HG03460 (cell line): ENCODE measurements at regions not wholly inside any gene's neighbourhood (a gene's known extent, or its start where the extent isn't known, plus 50 kb on each side); places are given as distances from the start of the nearest gene placed in this dataset.
"Not testable (repeated sequence)": the region's sequence is repeated elsewhere in the genome, so short reads cannot be mapped to it uniquely, and the experiment has no call there.

ENCODE experiments used
- ATAC-seq: cut with Tn5 transposase; IDR thresholded peaks from one replicate; pipeline ENCODE4 v1.9.1; 2021; ENCODE audit not compliant: unreplicated experiment

DNA sequence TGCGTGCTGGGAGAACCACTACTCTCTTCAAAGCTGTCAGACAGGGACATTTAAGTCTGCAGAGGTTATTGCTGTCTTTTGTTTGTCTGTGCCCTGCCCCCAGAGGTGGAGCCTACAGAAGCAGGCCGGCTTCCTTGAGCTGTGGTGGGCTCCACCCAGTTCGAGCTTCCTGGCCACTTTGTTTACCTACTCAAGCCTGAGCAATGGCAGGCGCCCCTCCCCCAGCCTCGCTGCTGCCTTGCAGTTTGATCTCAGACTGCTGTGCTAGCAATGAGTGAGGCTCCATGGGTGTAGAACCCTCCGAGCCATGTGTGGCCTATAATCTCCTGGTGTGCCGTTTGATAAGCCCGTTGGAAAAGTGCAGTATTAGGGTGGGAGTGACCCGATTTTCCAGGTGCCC is 542.5 kb upstream of the KLF4 start:
- not testable (repeated sequence) for ATAC-seq

DNA sequence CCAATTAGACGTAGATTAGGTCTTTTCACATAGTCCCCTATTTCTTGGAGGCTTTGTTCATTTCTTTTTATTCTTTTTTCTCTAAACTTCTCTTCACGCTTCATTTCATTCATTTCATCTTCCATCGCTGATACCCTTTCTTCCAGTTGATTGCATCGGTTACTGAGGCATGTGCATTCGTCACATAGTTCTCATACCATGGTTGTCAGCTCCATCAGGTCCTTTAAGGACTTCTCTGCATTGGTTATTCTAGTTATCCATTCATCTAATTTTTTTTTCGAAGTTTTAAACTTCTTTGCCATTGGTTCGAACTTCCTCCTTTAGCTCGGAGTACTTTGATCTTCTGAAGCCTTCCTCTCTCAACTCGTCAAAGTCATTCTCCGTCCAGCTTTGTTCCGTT is 541.7 kb upstream of the KLF4 start:
- not testable (repeated sequence) for ATAC-seq

DNA sequence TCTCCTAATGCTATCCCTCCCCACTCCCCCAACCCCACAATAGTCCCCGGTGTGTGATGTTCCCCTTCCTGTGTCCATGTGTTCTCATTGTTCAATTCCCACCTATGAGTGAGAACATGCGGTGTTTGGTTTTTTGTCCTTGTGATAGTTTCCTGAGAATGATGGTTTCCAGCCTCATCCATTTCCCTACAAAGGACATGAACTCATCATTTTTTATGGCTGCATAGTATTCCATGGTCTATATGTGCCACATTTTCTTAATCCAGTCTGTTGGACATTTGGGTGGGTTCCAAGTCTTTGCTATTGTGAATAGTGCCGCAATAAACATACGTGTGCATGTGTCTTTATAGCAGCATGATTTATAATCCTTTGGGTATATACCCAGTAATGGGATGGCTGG is 537.1 kb upstream of the KLF4 start:
- not testable (repeated sequence) for ATAC-seq

DNA sequence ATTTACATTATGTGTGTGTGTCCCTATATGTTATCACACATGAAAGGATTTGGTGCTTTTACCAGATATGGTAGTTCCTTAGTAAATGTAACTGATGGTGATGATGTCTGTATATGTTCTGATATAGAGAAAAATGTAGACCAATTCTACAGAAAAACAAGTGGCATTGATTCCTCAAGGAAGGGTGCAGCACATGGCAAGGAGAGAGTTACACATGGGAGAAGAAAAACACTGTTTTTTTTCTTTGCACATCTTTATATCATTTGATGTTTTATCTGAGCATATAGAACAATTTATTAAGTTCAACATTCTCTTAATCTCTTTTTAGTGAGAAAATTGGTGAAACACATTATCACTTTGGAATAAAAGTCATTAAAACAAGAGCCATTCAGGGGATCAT is 535.0 kb upstream of the KLF4 start:
- ATAC-seq = no peak

DNA sequence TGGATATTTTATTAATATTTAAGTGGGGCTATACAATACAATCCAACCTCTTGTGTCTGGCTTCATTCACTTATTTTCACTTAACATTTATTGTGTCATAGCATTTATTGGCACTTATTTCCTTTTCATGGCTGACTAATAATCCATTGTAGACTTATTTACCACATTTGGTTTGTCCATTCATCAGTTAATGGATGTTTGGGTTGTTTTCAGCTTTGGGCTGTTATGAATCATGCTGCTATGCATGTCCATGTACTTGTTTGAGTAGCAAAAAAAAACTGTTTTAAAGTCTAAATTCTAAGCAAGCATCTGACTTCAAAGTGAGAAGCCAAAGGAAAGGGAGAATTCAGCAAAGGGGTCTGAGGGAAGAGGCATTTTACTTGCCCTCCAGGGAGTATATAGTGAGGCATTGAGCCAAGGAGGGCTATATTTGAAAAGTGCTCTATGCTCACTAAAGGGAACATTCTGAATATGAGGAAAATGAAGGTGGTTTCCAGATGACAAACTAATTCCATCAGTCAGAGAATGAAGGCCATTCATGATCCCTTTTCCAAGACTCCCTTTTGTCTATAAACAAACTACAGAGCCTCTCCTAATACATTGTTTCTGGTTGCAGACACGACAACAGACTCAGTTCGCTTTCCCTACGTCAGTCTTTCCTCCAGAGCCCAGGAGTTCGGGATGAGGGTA is 532.8 kb upstream of the KLF4 start:
- ATAC-seq = no peak

DNA sequence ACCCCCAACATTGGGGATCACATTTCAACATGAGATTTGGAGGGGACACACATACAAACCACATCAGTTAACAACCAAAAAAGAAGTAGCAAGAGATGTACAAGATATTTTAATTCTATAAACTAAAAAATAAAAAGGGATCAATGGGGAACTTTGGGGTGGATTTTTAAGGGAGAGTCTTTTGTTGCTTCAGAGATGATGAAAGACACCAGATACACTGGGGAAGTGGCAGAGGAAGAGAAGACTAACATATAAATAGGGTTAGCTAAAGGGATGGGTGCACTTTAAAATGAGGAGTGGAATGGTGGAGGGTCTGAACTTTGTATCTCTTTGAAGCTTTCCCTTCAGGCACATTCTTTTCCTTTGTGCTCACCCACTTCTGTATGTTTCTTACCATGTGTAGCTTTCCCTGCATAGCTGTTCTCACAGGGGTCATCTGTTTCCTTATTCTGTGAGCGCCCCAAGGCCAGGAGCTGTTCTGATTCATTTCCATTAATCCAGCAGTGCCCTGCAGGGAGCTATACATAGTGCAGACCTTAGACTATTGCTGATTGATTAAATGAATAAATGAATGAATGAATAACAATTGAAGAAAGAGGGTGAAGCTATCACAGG is 531.6 kb upstream of the KLF4 start:
- no peak for ATAC-seq

DNA sequence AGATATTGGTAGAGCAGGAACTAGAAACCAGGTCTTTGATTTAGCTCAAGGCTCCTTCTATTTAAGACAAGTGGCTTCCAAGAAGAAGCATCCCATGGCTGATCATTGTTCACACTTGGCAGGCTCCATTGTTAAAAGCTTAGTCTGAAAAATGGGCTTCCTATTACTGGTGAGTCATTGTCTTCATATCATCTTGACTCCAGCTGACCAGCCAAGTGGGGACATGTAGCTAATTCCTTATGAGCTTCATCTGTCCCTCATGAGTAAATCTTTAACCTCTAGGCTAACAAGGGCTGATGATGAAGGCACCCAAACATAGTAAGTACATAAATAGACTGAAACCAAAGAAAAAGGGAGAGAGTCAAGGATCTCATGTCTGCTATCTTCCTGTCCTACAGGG is 530.3 kb upstream of the KLF4 start:
- ATAC-seq = no peak

DNA sequence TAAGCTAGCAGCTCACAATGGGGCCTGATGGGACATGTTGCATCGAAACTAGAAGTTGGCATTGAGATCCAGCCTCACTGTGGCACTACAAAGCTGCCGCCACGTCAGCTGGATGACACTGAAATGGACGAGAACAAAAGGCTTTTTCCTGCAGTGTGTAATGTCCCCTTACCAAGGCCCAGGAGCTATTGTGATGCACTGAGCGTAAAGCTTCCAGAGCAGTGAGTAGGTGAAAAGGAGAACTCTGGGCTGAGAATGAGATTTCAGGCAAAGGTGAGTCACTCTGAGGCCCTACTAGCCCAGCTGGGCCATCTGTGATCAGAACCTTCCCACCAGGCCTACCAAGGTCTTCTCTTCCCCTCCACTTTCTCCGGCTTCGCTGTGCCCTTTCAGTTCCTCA is 528.1 kb upstream of the KLF4 start:
- no peak for ATAC-seq

DNA sequence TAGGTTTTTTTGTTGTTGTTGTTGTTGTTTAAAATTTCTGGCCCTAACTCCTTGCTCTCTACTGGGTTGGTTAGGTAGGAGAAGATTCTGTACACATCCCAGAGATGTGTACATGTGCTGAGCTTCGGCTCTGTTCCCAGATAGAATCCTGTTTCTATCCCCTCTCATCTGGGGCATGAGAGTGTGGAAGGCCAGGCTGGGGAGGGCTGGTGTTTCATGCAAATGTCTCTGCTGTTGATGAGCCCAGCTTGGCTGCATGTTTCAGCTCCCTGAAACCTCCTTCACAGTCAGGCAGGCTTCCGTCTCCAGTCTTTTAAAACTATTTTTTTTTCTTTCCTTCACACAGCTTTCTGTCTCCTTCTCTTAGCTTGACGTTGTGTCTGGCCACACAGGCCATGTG is 526.9 kb upstream of the KLF4 start:
- no peak for ATAC-seq

DNA sequence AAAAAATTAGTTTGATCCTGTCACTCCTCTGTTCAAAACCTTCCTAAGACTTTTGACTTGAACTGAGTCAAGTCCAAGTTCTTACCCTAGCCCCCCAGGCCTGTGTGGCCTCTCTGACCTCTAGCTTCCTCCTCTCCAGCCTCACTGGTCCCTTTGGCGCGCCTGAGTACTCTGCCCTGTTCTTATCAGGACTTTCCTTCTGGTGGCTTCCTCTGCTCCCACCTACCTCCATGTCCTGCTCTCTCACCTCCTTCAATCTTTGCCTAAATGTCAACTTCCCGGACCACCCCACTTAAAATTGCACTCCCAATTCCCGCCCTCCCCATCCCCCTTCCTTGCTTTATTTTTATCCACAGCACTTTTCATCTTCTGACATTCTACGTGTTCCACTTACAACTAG is 526.1 kb upstream of the KLF4 start:
- no peak for ATAC-seq

DNA sequence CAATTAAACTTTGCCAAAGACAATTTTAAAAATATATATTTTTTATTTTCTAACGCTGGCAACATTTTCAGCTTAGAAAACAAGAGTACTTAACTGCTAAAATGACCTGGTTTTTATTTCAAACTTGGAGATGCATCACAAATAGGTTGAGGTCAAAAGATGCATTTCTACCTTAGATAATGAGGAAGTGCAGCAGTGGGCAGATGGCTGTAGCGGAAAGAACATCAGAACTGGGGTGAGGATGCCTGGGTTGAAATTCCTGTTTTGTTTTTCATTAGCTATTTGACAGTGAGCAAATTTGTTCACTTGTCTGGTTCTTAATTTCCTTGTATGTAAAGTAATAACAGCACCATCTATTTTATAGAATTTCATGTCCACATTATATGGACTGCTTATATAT is 524.8 kb upstream of the KLF4 start:
- no peak for ATAC-seq

DNA sequence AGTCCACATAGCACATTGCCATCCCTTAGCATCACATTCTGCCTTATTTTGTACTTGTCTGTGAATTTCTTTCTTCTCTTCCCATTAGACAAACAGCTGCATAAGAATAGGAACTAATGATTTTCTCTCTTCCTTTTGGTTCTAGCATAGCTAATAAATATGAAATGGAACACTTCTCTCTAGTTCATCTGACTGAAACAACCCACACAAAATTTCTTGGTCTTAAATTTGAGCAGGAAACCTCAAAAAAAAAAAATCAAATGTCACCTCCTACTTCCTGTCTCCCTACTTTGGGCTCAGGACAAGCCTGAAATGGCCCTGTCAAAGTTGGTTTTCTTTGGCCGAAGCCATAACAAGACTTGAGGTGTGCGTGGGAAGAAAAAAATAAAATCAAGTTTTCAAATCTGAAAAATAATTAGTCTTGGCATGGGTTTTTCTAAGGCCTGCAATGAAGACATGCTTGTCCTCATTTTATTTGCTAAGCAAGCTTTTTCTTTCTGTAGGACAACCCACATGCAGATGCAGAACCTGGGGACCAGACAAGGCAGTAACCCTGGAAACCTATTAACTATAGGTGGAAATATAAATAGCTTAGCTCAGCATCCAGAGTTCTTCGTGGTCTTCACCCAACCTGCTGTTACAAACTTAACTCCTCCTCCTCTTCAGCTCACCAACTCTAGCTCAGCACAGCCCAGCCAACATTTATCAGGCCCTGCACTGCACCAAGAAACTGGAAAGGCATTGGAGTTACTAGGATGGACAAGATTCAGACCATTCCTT is 523.5 kb upstream of the KLF4 start:
- ATAC-seq = no peak

DNA sequence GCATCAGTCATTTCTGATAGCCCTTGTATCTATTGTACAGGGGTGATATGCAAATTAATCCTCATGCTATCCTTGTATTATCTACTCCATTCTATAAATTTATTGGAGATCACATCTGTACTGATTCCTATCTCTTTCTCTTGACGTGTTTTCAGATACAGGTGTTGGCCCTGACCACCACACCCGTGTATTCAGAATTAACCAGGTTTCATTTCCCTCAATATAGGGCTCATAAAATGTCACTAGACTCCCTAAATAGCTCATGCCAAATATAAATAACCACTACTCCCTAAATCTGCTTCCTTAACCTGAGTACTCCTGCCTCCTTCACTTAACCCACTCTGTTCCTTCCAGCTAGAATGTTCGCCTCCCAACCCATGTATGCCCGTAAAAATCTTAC is 522.8 kb upstream of the KLF4 start:
- no peak for ATAC-seq

DNA sequence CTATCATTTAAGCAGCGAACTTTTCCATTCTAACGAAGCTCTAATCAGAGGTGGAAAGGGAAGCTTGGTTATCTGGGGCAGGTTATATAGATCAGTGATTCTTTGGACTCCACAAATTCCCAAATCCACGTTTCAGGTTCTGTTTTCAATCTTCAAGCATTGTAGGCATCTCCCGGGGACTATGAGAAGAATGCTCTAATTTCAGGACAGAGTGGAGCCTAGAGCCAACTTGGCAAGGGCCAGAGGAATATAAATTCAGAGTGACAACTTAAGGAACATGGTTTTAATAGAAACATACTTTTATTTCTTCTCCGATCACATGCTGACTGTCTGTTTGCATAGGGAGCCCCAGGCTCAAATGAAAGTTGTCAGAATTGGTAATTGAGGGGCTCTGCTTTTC is 514.0 kb upstream of the KLF4 start:
- ATAC-seq = no peak

DNA sequence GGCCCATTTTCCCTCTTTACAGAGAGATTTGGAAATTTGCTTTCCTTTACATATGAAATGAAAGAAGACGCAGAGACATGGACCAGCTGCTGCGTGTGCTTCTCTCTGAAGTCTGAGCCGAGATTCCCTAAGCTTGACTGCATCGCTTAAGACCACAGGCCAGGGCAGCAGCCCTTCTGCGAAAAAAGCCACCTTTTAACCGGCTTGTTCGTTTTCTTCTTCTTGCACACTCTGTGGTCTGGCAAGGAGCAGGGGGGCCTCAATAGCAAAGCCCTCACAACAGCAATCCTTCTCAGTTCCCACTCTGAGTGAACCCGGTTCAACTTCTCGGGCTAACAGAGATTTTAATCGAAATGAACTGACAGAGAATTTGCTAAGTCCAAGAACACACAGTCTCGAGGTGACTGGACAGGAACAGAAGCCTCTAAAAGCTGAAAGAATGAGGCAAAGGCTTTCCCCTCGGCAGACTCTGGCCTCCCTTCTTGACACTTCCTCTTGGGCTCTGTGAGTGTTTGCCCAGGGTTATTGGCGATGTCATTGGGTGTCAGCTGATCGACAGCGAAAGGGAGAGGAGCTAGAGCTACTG is 512.9 kb upstream of the KLF4 start:
- no peak for ATAC-seq

DNA sequence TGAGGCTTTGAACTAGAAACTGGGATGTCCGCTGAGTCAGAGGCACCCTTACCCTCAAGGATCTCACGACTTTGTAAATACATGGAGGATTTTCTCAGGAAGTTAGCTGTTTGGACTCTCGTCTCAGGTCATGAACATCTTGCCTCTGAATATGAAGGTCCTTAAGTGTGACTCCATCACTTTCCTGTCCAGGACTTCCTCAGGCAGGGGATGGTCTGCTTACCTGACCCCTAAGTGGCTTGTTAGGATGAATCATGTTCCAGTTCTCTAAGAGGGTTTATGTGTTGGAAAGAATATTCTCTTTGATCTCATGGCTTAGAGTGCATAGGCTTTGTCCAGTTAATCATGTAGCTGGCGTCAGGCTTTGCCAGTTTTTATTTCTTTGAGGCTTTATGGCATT is 511.7 kb upstream of the KLF4 start:
- ATAC-seq = no peak

DNA sequence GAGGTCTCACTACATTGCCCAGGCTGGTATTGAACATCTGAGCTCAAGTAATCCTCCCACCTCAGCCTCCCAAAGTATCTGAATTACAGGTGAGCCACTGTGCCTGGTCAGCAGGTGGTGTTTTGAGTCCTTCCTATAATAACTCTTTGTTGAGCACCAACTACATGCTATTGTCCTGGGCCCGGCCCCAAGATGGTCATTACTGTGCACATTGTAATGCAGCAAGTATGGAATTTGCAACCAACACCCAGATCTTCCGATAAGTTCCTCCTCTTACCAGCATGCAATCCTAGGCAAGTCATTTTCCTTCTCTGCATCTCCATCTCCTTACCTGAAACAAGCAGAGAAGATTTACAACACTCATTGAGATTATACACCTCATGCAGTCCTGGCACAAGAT is 510.3 kb upstream of the KLF4 start:
- no peak for ATAC-seq

DNA sequence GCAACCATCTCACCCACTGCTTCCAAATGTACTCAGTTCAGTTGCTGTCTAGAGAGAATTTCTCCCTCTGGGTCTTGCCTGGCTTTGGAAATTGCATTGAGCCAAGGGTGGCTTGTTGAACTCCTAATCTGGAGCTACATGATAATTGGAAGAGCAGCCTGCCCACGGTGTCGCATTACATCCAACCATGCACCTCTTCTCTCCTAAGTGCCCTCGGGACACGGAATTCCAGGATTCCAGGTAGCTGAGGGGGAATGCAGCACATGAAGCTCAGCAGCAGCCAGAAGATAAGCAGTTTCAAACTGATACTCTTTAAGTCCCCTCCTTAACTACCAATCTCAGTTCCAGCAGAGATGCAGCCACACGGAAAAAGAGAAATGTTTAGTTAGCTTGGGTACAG is 509.4 kb upstream of the KLF4 start:
- ATAC-seq = no peak

DNA sequence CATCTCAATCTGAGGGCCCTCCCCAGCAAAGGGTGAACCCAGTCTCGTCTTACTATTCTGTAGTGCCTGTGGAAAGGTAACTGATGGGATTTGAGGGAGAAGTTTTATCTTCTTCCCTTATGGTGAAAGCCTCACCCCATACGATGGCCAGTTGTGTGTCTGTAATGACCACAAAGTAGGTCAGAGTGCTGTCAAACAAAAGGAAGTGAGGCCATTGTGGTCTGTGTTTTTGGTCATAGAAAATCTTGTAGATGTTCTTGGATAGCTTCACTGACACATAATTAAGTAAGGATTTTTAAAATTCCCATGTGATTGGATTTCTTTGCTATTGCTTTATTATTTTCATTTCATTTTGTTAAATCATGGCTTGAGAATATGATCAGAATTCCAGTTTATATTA is 505.1 kb upstream of the KLF4 start:
- ATAC-seq = no peak

DNA sequence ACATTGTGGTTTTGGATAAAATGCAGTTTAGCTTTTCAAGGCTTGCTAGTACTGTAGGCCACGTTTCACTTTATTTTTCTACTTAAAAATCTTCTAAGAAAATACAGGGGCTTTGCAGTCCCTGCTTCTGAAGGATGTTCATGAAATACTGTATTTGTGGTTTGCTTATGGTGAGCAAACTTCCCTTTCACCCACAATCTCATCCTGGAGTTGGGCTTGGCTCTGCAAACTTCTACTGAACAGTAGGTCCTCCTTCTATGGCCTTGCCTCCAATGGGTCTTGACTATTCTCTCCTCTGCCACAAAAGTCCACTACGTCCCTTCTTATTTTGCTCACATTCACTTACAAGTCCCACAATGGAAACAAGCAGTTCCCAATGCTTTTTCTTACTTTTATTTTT is 502.7 kb upstream of the KLF4 start:
- no peak for ATAC-seq

DNA sequence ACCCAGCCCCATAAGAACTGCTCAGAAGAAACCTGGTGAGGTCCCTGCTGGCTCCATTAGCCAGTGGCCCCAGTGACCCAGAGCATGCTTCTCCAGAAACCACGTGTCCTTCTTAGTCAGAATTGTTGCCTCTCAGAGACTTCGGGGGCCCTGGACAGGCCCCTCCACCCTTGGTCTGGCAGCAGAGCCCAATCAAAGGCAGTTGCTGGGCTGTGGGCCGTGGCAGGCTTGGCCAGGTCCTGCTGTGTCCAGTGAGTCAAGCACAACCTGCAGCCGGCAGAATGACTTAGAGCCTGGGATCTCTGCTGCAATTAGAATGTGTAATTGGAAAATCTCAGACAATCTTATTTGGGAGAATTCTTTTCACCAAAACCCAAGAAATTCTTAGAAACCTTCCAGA is 502.0 kb upstream of the KLF4 start:
- ATAC-seq = no peak

DNA sequence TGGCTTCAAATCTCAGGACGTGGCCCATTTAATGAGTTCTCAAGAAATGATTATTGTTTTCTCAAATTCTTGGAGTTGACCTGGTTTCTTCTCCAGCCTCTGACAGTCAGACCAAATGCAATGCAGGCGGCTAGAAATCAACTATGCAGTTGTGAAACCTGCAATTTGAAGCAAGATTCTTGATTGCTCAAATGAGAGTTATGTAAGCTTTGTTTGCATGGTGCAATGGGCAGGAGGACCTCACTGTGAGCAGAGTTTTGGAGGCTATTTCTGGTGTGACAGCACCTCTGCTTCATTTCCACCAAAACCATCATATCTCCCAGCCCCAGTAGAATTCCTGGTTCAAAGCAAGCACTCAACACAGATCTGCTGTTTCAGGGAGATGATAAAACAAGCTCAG is 500.0 kb upstream of the KLF4 start:
- no peak for ATAC-seq
